GM19328 (cell line): ENCODE measurements at regions not wholly inside any gene's neighbourhood (a gene's known extent, or its start where the extent isn't known, plus 50 kb on each side); places are given as distances from the start of the nearest gene placed in this dataset.

Experiments
- ATAC-seq: cut with Tn5 transposase; IDR thresholded peaks from one replicate; pipeline ENCODE4 v1.9.1; 2021; ENCODE audit warnings: mild to moderate bottlenecking, moderate library complexity; ENCODE audit not compliant: unreplicated experiment

DNA sequence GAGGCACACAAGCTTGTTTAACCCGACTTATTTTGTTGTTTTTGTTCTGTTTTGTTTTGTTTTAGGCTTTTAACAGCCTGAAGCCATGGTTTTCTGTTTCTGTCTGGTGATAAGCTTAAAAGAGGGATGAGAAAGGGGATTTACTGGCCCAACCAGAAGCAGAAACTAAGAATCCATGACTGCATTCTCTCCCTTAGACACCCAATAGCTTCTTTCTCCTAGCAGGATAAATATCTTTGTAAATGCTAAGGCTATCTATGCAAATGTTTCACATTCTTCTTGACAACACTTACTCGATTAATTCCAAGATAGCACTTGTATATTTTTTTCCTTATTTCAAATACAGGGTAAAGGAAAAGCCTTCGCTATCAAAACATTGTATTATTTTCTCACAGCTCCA, 53.7 kb upstream of the SMAD1 start:
- no peak for ATAC-seq

GRCh38 chr4:145427221-145427620, 54.4 kb upstream of the SMAD1 start:
- no peak for ATAC-seq

DNA sequence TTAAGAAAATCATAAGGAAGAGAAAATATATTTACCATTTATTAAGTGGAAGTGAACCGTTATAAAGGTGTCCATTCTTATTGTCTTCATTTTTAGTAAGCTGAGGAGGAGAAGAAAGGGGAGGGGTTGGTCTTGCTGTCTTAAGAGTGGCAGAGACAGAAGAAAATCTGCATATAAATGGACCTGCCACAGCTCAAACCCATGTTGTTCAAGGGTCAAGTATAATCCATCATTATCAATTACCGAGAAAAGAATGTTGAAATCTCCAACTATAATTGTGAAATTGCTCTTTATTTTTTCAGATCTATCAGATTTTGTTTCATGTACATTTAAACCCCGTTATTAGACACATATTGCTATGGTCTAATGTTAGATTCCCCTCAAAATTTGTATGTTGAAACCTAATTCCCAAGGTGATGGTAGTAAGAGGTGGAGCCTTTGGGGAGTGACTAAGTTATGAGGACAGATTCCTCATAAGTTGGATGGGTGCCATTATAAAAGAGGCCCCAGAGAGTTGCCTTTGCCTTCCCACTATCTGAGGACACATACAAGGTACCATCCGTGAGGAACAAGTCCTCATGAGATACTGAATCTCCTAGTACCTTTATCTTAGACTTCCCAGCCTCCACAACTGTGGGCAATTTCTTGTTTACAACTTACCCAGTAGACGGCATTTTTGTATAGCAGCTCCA, 58.5 kb upstream of the SMAD1 start:
- no peak for ATAC-seq

- no peak for ATAC-seq
Observed at GRCh38 chr4:145420595-145421214, 60.9 kb upstream of the SMAD1 start.

- ATAC-seq: no peak
Observed at GRCh38 chr4:145418739-145419138, 62.9 kb upstream of the SMAD1 start.

DNA sequence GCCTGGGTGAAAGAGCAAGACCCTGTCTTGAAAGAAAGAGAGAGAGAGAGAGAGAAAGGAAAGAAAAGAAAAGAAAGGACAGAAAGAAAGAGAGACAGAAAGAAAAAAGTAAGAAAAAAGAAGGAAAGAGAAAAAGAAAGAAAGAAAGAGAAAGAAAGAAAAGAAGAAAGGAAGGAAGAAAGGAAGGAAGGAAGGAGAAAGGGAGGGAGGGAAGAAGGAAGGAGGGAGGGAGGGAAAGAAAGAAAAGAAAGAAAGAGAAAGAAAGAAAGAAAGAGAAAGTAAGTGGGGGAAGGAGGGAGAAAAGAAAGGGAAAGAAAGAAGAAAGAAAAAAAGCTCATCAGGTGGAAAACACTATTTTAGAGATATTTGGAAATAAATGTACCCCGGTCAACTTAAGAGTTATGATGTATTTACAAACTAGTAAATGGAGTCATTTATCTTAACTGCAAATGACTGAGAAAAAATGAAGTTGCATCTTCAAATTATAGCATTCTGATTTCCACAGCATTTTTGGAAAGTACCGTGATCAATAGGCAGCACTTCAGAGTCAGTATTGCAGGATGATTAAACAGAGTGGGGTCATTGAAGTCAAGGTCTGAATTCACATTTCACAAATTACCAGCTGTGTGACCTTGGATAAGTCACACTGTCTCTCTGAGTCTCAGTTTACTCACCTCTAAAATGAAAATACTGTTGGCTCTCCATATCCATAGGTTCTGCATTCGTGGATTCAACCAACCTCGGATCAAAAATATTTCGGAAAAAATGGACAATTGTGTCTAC, 64.1 kb upstream of the SMAD1 start:
- no peak for ATAC-seq

DNA sequence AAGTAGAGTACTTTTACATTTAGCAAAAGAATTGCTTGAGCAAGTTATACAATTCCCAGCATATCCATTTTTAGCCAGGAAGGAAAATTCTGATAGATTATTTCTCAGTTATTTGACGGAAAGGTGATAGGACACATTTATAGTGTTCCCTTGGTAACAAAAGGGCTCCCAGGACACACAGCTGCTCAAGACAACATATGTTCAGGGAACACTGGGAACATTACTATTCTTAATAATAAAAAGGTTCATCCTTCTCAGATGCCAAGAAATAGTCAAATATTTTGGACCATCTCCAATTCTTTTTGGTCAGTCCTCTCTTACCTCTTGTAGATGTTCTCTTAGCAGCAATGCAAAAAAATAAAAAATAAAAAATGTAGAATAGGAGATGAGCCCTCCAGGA, 66.8 kb upstream of the SMAD1 start:
- no peak for ATAC-seq

GRCh38 chr4:145414226-145414625, 67.4 kb upstream of the SMAD1 start:
- ATAC-seq: no peak

GRCh38 chr4:145406970-145407369, 74.7 kb upstream of the SMAD1 start:
- ATAC-seq: no peak

DNA sequence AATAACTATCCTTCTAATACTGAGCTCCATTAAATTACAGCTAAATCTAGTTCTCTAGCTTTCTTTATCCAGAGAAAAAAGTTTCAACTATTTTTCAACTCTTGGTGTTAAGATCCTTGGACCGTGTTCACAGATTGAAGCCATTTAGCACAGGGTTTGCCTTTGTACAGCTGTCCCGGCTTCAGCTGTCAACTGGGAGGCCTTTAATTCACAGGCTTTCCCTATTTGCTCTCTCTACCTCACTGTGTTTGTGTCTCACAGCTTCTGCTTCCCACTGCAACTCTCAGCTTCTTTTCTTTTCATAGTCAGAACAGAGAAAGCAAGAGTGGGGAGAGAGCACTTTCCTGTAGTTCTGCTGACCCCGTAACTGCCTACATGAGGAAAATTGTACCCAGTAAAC, 76.9 kb upstream of the SMAD1 start:
- no peak for ATAC-seq

- no peak for ATAC-seq
Observed at GRCh38 chr4:145396581-145396980, 85.1 kb upstream of the SMAD1 start.

DNA sequence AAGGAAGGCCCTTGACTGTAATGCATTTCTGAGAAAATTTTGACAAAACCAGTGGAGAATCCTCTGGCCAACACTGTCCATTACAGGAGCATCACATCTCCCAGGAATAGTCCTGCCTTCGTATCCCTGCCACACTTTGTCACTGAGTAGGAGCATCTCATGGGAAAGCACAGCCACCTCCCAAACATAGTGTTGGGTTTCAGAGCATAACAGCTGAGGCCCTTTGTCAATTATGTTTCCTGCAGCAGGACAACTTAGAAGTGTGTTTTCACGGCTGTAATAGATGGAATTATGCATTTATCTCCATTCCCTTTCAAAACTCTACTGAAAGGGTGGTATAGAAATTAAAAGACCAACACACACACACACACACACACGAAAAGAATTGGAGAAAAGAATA, 91.1 kb upstream of the SMAD1 start:
- no peak for ATAC-seq

- ATAC-seq: no peak
Observed at GRCh38 chr4:145389550-145389949, 92.1 kb upstream of the SMAD1 start.

DNA sequence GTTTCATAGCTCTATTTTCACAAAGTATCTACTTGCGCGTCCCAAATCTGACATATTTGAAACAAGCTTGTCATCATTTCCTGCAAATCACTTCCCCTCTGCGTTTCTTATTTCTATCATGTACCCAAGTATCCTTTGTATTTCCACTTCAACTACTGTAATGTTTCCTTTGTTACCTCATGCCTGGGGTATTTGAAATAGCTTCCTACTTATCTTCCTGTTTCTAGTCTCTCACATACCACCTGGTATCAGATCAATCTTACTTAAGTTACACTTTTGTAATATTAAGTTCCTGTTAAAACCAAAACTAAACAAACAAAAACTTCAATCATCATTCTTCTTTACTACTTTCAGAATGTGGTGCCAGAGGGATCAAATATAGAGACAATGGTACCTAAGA, 93.6 kb upstream of the SMAD1 start:
- ATAC-seq: no peak

DNA sequence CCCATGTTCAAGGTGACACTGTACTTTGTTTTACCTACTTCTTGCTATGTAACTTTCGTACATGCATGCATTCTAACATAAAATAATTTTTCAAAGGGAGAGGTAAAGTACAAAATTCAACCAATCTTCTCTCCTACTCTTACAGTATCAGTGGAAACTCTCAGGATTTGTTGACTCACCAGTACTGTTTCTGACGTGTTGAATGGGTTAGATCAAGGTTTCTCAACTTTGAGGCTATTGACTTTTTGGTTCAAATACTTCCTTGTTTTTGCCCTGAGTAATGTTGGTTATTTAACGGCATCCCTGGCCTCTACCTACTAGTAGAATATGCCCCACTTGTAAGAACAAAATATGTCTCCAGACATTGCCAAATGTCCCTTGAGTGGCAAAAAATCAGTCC, 94.6 kb upstream of the SMAD1 start:
- ATAC-seq: no peak

- ATAC-seq: no peak
Observed at GRCh38 chr4:145381163-145381562, 100.5 kb upstream of the SMAD1 start.

DNA sequence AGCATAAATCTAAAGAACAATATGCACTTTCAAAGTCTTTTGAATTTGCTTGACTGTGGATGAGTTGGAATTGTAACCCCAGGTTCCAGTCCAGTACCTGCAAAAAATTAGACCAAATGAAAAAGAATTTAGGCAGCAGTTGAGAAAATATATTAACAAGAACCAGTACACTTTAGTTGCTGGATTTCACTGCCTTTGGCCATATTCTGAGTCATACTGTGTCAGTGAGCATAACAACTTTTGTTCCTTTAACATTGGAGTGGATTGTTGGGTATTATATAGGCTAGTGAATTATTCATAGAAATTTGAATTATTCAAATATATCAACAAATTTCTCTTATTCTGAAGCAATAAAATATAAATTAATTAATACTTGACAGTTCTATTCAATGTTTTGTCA, 101.5 kb upstream of the SMAD1 start:
- ATAC-seq: no peak

DNA sequence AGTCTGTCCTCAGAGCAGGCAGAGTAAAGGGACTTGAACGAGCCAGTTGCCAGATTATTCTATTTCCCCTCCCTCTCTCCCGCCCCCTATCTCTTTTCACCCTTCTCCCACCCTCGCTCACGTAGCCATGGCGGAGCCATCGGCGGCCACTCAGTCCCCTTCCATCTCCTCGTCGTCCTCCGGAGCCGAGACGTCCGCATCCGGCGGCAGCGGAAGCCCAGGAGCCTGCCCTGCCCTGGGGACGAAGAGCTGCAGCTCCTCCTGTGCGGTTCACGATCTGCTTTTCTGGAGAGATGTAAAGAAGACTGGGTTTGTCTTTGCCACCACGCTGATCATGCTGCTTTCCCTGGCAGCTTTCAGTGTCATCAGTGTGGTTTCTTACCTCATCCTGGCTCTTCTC, 106.2 kb upstream of the SMAD1 start:
- ATAC-seq: no peak

DNA sequence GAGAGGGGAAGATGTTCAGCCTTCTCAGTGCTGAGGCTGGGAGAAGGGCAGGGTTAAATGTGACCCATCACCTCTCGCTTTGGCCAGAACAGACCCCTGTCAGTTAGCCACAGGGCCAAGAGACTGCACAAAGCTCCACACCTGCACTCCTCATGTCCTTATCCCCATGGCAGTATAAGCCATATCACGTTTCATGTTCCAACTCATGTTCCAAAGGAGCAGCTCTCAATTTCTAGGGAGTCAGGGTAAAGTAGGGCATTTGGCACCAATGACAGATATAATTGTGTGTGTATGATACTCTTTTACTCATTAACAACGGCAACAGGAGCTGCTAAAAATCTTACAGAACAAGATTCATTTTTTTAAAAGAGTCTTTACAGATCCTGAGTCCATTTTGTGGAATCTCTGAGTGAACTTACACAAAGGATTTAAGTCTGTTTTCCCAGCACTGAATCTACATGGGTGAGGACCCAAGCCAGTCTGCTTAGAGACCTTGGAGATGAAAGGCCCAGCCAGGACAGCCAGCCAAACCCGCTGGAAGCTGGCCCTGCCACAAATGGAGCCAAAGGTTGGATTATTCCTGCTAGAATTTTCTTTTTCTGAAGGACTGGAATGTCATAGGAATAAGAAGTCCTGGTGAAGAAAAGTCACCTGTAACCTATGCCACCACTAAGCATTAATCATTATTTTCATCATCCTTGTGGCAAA, 129.1 kb upstream of the SMAD1 start:
- no peak for ATAC-seq

- ATAC-seq: no peak
Observed at GRCh38 chr4:145351922-145352321, 129.7 kb upstream of the SMAD1 start.

DNA sequence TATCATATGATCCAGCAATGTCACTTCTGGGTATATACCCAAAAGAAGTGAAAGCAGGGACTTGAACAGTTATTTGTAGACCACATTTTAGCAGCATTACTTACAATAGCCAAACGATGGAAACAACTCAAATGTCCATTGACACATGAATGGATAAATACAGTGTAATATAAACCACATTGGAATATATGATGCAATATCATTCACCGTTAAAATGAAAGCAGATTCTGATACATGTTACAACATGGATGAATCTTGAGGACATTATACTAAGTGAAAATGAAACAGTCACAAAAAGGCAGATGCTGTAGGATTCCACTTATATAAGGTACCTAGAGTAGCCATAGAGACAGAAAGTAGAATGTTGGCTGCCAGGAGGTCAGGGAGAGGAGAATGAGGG, 130.5 kb upstream of the SMAD1 start:
- ATAC-seq: no peak

GRCh38 chr4:145348291-145348690, 133.4 kb upstream of the SMAD1 start:
- no peak for ATAC-seq
